HG02885 (cell line): ENCODE measurements at regions not wholly inside any gene's neighbourhood (a gene's known extent, or its start where the extent isn't known, plus 50 kb on each side); places are given as distances from the start of the nearest gene placed in this dataset.

Experiments used
- ATAC-seq: cut with Tn5 transposase; IDR thresholded peaks from one replicate; pipeline ENCODE4 v1.9.1; 2021; ENCODE audit warnings: mild to moderate bottlenecking; ENCODE audit not compliant: unreplicated experiment, poor library complexity

DNA sequence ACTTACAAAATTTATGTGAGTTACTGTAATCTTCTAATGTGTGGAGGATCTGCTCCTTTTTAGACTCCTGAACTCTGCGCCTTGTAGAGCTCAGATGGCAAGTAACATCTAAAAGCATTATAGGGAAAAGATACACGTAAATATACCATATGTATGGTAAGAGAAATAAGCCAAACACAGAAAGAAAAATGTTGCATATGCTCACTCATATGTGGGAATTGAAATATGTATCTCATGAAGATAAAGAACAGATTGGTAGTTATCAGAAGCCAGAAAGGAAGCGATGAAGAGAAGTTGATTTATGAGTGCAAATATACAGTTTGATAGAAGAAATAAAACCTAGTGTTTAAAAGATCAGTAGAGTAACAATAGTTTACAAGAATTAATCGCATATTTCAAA, 815.0 kb upstream of the MAN1A1 start:
- ATAC-seq, result no peak

- ATAC-seq, result no peak
Observed at GRCh38 chr6:120157873-120158272, 808.3 kb upstream of the MAN1A1 start.

DNA sequence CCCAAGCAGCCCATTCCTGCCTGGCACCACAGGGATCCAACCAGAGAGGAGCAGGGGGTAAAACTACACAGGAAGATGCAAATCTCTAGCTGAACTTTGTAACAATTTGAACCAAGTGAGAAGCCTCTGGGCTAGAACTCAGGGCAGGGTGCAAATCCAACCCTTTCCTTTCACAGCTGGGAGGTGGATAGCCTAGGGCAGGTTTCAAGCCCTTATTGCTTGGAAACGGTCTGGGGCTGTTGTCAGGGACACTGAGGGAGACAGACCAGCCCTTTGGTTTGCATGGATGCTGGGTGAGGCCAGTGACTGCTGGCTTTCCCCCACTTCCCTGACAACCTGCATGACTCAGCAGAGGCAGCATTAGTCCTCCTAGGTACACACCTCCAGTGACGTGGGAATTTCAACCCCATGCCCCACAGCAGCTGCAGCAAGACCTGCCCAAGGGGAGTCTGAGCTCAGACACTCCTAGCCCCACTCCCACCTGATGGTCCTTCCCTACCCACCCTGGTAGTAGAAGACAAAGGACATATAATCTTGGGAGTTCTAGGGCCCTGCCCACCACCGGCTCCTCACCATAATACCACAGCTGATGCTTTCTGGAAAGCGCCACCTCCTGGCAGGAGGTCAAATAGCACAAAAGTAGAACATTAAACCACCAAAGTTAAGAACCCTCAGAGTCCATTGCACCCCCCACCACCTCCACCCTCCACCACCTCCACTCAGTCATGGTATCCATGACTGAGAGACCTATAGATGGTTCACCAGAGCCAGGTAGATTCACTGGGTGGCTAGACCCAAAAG, 797.7 kb upstream of the MAN1A1 start:
- no peak for ATAC-seq

GRCh38 chr6:120141601-120142000, 792.0 kb upstream of the MAN1A1 start:
- ATAC-seq, result no peak

DNA sequence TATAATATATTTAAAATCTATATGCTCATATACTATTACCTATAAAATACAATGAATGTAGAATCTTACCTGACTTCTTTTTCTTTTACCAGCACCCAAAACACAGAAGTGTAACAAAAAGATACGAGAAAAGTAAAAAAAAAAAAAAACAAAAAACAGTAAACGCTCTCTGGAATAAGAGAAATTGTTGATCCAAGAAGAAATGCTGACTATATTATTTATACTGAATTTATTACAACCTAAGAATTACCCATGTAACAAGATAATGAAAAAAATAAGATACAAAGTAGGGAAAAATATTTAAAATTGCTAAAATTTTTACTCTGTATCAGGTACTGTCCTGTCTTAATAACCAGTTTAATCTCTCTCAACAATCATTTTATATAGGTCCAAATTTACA, 787.9 kb upstream of the MAN1A1 start:
- no peak for ATAC-seq

- no peak for ATAC-seq
Observed at GRCh38 chr6:120129228-120129627, 779.7 kb upstream of the MAN1A1 start.

GRCh38 chr6:120122401-120122800, 772.8 kb upstream of the MAN1A1 start:
- ATAC-seq, result no peak

DNA sequence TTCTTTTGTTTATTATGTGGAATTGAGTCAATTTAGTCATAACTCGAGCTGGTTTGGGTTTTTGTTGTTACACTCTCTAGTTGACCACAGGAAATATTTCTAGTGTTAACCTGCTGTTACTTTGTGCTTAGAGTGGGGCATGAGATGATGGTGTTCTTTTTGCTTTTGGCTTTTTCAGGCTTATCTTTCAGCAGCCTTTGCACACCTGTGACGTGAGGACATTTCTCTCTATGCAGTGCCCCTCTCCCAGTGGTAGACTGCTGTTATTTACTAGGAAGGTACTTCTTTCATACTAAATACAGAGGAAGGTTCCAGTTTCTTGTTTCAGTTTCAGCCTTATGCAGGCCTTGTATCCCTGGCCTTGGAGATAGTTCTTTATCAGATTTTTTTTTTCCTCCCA, 766.8 kb upstream of the MAN1A1 start:
- no peak for ATAC-seq

DNA sequence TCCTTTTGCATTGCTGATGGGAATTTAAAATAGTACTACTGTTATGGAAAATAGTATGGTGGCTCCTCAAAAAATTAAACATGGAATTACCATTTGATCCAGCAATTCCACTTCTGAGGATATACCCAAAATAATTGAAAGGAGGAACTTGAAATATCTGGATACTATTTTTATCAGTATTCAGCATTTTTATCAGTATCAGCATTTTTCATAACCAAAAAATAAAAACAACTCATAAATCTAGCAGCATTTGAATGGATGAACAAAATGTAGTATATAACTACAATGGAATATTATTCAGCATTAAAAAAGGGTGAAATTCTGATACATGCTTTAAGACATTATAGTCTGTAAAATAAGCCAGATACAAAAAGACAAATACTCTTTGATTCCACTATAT, 763.4 kb upstream of the MAN1A1 start:
- ATAC-seq, result no peak

DNA sequence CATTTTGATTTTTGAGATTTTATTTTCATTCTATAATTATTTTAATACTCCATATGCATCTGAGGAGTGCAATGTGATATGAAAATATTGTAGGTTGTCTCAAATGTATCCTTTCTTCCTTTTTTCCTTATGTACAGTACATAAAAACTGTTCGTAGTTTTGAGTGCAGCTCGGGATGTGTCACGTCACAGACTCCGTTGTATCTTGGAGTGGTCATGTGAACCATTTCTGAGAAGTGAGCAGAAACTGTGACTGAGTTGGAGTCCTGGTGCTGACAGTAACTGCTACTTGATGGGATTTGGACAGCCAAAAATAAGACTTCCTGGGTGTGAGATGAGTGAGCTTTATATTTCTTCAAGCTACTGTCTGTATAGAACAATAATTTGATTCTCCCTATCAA, 761.4 kb upstream of the MAN1A1 start:
- no peak for ATAC-seq

- ATAC-seq, result no peak
Observed at GRCh38 chr6:120108061-120108795, 758.7 kb upstream of the MAN1A1 start.

DNA sequence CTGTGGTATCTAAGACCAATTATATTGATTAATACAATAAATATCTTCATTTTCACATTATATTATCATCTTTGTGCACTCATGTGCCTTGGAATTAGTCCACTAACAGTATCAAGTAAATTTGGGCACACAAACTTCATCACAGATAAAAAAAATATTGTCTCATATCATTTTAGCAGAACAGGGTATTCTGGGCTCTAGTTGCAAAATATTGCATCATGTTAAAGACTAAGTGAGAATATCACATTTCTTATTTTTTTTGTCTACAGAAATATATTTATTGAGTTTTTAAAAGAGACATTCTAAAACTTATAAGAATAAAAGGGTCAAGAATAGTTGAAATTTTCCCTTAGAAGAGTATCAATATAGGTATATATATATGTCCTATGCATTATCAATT, 754.1 kb upstream of the MAN1A1 start:
- ATAC-seq, result no peak

- ATAC-seq, result no peak
Observed at GRCh38 chr6:120096696-120097260, 747.2 kb upstream of the MAN1A1 start.

GRCh38 chr6:120083186-120083585, 733.6 kb upstream of the MAN1A1 start:
- ATAC-seq, result no peak

GRCh38 chr6:120077489-120077888, 727.9 kb upstream of the MAN1A1 start:
- no peak for ATAC-seq

DNA sequence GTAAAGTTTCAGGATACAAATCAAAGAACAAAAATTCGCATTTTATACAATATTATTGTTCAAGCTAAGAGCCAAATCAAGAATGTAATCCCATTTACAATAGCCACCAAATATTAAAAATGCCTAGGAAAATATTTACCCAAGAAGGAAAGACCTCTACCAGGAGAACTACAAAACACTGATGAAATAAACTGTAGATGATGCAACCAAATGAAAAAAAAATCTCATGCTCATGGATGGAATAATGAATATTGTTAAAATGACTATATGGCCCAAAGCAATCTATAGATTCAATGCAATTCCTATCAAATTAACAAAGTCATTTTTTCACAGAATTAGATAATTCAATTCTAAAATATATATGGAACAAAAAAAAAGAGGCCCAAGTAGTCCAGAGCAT, 708.8 kb upstream of the MAN1A1 start:
- ATAC-seq, result no peak

DNA sequence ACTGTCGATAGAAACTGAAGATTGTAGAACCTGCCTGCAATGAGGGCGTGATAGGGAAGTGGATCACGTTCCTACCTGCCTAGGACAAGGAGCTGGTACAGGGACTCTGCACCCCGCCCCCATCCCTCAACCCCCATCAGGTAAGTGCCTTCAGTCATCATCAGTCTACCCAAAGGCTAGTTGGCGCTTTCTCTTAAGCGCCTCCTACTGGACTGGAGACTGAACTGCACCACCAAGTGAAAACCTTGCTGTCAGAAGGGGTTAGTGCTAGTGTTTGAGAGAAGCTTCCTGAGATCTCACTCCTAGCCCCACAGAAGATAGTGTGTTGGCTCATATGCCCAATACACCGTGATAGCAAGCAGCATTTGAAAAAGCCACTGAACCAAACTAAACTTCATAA, 706.5 kb upstream of the MAN1A1 start:
- ATAC-seq, result peak; percentile 88

DNA sequence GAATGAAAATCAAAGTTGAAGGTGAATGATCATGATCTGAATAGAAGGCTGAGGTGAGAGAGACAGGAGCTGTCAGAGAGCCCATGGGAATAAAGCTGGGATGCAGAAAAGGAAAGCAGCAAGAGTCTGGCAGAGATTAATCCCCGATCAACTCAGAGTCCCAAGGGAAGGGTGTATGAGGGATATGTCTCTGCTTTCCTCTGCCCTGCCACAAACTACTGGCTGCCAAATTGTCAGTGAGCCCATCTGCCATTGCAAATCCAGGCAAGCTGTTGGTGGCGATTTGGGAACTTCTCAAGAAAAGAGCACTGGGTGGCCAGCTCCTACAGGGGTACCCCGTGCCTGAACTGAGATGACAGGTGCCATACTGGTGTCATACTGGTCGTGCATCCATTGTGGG, 705.5 kb upstream of the MAN1A1 start:
- ATAC-seq, result no peak

GRCh38 chr6:120039664-120040063, 690.1 kb upstream of the MAN1A1 start:
- no peak for ATAC-seq

- ATAC-seq, result no peak
Observed at GRCh38 chr6:120031837-120032236, 682.3 kb upstream of the MAN1A1 start.

GRCh38 chr6:120026791-120027190, 677.2 kb upstream of the MAN1A1 start:
- no peak for ATAC-seq

DNA sequence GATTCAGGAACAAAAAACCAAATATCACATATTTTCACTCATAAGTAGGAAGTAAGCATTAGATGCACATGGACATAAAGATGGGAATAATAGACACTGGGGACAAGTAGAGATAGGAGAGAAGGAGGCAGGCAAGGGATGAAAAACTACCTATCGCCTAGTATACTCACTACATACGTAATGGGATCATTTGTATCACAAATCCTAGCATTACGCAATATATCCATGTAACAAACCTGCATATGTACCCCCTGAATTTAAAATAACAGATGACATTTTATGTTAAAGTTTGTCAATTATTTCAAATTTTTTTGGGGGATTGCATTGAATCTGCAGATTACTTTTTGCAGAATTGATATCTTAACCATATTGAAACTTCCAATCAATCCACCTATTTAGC, 660.5 kb upstream of the MAN1A1 start:
- no peak for ATAC-seq
